ENCODE measurements at regions not wholly inside any gene's neighbourhood (a gene's known extent, or its start where the extent isn't known, plus 50 kb on each side); places are given as distances from the start of the nearest gene placed in this dataset.

DNA sequence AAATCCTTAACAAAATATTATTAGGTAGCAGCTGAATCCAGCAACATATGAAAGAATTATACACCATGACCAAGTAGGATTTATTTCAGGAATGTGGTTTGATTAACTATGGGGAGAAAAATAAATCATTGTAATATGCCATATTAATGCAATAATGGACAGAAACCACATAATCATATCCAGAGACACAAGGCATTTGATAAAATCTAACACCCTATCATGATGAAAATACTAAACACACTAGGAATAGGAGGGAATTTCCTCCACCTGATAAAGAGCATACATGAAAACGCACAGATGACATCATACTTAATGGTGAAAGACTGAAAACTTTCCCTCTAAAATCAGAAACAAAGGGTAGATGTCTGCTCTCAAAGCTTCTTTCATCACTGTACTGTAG, 238.9 kb downstream of the PHLDA1 start:
- TF ChIP-seq MAX (IDR thresholded peaks at IDR 0.05) (no peak), TAF1 (IDR thresholded peaks at IDR 0.05; ENCODE audit: low read depth) (no peak), ZBTB7A (IDR thresholded peaks at IDR 0.05; ENCODE audit: low read depth) (no peak), NFIC (IDR thresholded peaks at IDR 0.05) (no peak), TCF12 (IDR thresholded peaks at IDR 0.05; ENCODE audit: low read depth) (no peak), CEBPB (IDR thresholded peaks at IDR 0.05) (no peak), FOXM1 (IDR thresholded peaks at IDR 0.05; ENCODE audit: borderline replicate concordance, low read depth) (no peak)

Measured in Ishikawa (cell line).